HepG2 (cell line): ENCODE measurements at regions not wholly inside any gene's neighbourhood (a gene's known extent, or its start where the extent isn't known, plus 50 kb on each side); places are given as distances from the start of the nearest gene placed in this dataset.

Experiments
- ATAC-seq: fragments of 200-7000 bp; cut with Tn5 transposase; 3 replicates; pipeline ENCODE4 v1.9.1; 2020; ENCODE audit warnings: mild to moderate bottlenecking, moderate library complexity
- BruUV-seq: library from RNA; stranded (reverse); fragments of 400-500 nt; replicated peaks from 2 replicates; lab custom pipeline; 2021; lab: Mats Ljungman, UMichigan
- CTCF ChIA-PET: fragments of 300-600 bp; formaldehyde crosslinking; extraction: SDS; loops from one replicate; lab custom pipeline; 2021; ENCODE audit warnings: low total read pairs, inconsistent platforms, low intra/inter-chr PET ratio; lab: Yijun Ruan, JAX
- POLR2A ChIA-PET: fragments of 350-600 bp; sonication (Branson Sonifier 250); formaldehyde crosslinking; loops from one replicate; lab custom pipeline; 2020; ENCODE audit warnings: antibody characterized with exemption, inconsistent platforms; lab: Yijun Ruan, JAX
- DNase-seq: peaks from one replicate; pipeline ENCODE4 v3.0.0-alpha.2; 2015; ENCODE audit warnings: low spot score
- FAIRE-seq: peaks from 3 replicates; lab custom pipeline; 2011; peaks lifted over from hg19 to GRCh38; lab: Jason Lieb, UNC
- H2AFZ ChIP-seq: one replicate; pipeline ENCODE4 v1.6.1; 2011; ENCODE audit warnings: low read length, inconsistent platforms
- H3K27ac ChIP-seq: fragments of 300-600 bp; 3 replicates; pipeline ENCODE4 v1.8.0; 2011; ENCODE audit warnings: mixed run types, mild to moderate bottlenecking, mixed read lengths, low read length, inconsistent platforms; ENCODE audit not compliant: insufficient read depth; ENCODE audit errors: extremely low read length
- H3K27me3 ChIP-seq, 2 experiments: fragments of 200-600 bp in 1 of 2; 2 replicates in 1 of 2; 3 replicates in 1 of 2; pipeline versions ENCODE4 v1.6.0 to v1.8.0; 2011; ENCODE audit warnings: low read length in 2 of 2, mild to moderate bottlenecking in 2 of 2, moderate library complexity in 2 of 2, inconsistent platforms in 1 of 2; ENCODE audit not compliant: insufficient read depth in 2 of 2, control insufficient read depth in 1 of 2
- H3K36me3 ChIP-seq, 2 experiments: fragments of 200-600 bp in 1 of 2; replicated peaks in 1 of 2; 2 replicates in 1 of 2; 3 replicates in 1 of 2; pipeline versions ENCODE4 v1.5.1 to v1.8.0; 2011; ENCODE audit warnings: low read length in 2 of 2, inconsistent platforms in 1 of 2; ENCODE audit not compliant: insufficient read depth in 2 of 2, control insufficient read depth in 1 of 2
- H3K4me1 ChIP-seq: 2 replicates; pipeline ENCODE4 v1.5.1; 2012; ENCODE audit warnings: low read length, inconsistent platforms; ENCODE audit not compliant: insufficient read depth
- H3K4me2 ChIP-seq: 2 replicates; pipeline ENCODE4 v1.6.0; 2011; ENCODE audit warnings: low read depth, low read length, inconsistent platforms
- H3K4me3 ChIP-seq, 3 experiments: fragments of 200-600 bp in 1 of 3; sonication (generic), shearing (Covaris generic) in 1 of 3; replicated peaks in 1 of 3; 2 replicates each; pipeline ENCODE4 v1.5.1; 2011 to 2016; ENCODE audit warnings: low read length in 3 of 3, inconsistent platforms in 2 of 3, low read depth in 2 of 3, mild to moderate bottlenecking in 2 of 3, control low read depth in 1 of 3, mixed read lengths in 1 of 3; ENCODE audit not compliant: insufficient read depth in 1 of 3
- H3K79me2 ChIP-seq: one replicate; pipeline ENCODE4 v1.6.1; 2011; ENCODE audit warnings: low read length, inconsistent platforms; ENCODE audit not compliant: insufficient read depth
- H3K9ac ChIP-seq: 2 replicates; pipeline ENCODE4 v1.6.0; 2011; ENCODE audit warnings: mild to moderate bottlenecking, low read depth, low read length, inconsistent platforms; ENCODE audit not compliant: insufficient read depth
- H3K9me3 ChIP-seq: 2 replicates; pipeline ENCODE4 v1.5.1; 2012; ENCODE audit warnings: mild to moderate bottlenecking, low read length
- H4K20me1 ChIP-seq: 2 replicates; pipeline ENCODE4 v1.6.0; 2011; ENCODE audit warnings: inconsistent platforms, mild to moderate bottlenecking, low read length, moderate library complexity; ENCODE audit not compliant: insufficient read depth
- EEA1 ChIP-seq: sonication (generic); formaldehyde crosslinking; IDR thresholded peaks from 2 replicates; pipeline ENCODE4 v1.5.1; 2020; ENCODE audit warnings: mild to moderate bottlenecking, missing genetic modification reagents, borderline replicate concordance
- WGBS: methylation state at CpG from one replicate; pipeline ENCODE4 v1.1.6; 2017; ENCODE audit warnings: low lambda C conversion rate; 5-methylcytosine and 5-hydroxymethylcytosine counted together
- in situ Hi-C: cut with HindIII; loops from 2 replicates; pipeline ENCODE4 v1.10.0; 2017; ENCODE audit warnings: low pct_unique_long_range_greater_than_20kb; ENCODE audit not compliant: extremely low pct_ligation_motif_present
- intact Hi-C: fragments of 100-400 bp; cut with micrococcal nuclease; formaldehyde crosslinking; loops from one replicate; pipeline ENCODE4 v1.10.0; 2022; ENCODE audit not compliant: unreplicated experiment
- TF ChIP-seq, protein P1 (sequence below), 2 experiments: sonication (generic) in 1 of 2; formaldehyde crosslinking in 1 of 2; IDR thresholded peaks; 2 replicates each; pipeline versions ENCODE4 v1.4.0 to v1.6.1; 2018 to 2020; ENCODE audit warnings: missing genetic modification reagents in 2 of 2, borderline replicate concordance in 1 of 2, low read depth in 1 of 2, mild to moderate bottlenecking in 1 of 2, missing biosample characterization in 1 of 2
- TF ChIP-seq, protein P2 (sequence below): sonication (generic); formaldehyde crosslinking; IDR thresholded peaks from 2 replicates; pipeline ENCODE4 v1.4.0; 2020; ENCODE audit warnings: missing genetic modification reagents
- TF ChIP-seq, protein P3 (sequence below): IDR thresholded peaks from 2 replicates; pipeline ENCODE4 v1.6.1; 2016; ENCODE audit warnings: low read depth

DNA sequence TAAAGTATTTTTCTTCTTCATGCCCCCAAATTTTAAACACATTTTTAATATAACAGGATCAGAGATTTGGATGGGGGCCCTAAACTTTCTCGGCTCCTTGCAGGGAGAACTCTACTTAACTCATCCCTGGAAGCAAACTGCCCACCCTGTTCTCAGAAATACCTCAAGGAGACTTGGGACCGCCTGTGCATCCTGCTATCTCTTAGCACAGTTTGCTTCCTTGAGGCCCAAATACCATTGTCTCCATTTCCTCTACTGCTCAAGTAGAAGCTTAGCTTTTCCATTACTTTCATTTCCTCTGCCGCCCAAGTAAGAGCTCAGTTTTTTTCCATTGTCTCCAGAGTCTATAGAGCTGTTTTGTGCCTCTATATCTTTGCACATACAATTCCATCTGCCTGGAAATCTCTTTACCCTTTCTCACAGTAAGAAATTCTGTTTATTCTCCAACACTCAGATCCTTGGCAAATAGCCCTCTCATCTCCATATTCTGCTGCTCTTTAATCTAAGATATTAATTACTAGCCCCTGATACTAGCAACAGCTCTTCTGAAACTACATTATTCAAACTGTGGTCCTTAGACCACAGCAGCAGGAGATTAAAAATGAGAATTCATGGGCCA lies 137.8 kb downstream of the CEMIP2 start (continued):
- TF ChIP-seq, protein P1, sequence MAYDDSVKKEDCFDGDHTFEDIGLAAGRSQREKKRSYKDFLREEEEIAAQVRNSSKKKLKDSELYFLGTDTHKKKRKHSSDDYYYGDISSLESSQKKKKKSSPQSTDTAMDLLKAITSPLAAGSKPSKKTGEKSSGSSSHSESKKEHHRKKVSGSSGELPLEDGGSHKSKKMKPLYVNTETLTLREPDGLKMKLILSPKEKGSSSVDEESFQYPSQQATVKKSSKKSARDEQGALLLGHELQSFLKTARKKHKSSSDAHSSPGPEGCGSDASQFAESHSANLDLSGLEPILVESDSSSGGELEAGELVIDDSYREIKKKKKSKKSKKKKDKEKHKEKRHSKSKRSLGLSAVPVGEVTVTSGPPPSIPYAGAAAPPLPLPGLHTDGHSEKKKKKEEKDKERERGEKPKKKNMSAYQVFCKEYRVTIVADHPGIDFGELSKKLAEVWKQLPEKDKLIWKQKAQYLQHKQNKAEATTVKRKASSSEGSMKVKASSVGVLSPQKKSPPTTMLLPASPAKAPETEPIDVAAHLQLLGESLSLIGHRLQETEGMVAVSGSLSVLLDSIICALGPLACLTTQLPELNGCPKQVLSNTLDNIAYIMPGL (CRISPR knock-in tag; IDR thresholded peaks at IDR 0.05; ENCODE audit: borderline replicate concordance in 1 of 2, low read depth in 1 of 2) = no peak
- no peak for TF ChIP-seq EEA1
- TF ChIP-seq, protein P2, sequence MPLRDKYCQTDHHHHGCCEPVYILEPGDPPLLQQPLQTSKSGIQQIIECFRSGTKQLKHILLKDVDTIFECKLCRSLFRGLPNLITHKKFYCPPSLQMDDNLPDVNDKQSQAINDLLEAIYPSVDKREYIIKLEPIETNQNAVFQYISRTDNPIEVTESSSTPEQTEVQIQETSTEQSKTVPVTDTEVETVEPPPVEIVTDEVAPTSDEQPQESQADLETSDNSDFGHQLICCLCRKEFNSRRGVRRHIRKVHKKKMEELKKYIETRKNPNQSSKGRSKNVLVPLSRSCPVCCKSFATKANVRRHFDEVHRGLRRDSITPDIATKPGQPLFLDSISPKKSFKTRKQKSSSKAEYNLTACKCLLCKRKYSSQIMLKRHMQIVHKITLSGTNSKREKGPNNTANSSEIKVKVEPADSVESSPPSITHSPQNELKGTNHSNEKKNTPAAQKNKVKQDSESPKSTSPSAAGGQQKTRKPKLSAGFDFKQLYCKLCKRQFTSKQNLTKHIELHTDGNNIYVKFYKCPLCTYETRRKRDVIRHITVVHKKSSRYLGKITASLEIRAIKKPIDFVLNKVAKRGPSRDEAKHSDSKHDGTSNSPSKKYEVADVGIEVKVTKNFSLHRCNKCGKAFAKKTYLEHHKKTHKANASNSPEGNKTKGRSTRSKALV (CRISPR knock-in tag) = no peak

DNA sequence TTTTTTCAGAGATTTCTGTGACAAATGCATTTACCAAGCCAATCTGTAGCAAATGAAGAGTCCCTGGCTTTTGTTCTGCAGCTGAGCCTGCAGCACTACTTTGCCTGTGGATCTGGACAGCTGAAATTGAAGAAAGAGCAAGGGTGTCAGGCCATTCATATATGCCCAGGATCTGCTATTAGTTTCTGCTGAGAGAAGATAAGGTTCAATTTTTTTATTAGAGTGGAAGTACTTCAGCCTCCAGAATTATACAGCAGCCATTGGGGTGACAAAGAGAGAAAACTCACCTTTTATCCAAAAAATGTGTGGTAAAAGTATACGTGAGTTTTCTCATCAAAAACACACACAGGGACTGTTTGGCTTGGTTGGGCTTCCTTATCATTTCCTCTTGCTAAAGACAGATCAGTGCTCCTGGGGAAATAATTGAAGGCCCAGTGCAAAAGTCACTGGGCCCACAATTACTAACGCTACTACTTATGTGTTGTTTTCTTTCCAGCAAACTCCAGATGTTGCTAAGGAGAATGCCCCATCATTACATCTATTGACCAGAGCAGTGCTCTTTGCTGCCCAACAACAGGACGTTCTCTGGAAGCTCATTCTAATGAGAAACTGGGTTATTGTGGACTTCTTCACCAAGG lies 138.6 kb downstream of the CEMIP2 start:
- no peaks in the 10 kb centered on the region for H4K20me1 ChIP-seq
- peak overlapping the region; percentile 14; the same call in 1 of the 2 replicates for H3K4me2 ChIP-seq
- no TSS peak for BruUV-seq
- in situ Hi-C loops = no loop called here
- no peaks in the 10 kb centered on the region for H3K36me3 ChIP-seq
- H3K27me3 ChIP-seq = no peaks in the 10 kb centered on the region
- 16% methylated on average over 3 of the region's 3 CpGs for WGBS
- no peak for DNase-seq
- no peak overlapping the region for H3K4me3 ChIP-seq
- POLR2A ChIA-PET = no interaction called here
- no peak overlapping the region for H2AFZ ChIP-seq
- H3K79me2 ChIP-seq = no peaks in the 10 kb centered on the region
- TF ChIP-seq, protein P3, sequence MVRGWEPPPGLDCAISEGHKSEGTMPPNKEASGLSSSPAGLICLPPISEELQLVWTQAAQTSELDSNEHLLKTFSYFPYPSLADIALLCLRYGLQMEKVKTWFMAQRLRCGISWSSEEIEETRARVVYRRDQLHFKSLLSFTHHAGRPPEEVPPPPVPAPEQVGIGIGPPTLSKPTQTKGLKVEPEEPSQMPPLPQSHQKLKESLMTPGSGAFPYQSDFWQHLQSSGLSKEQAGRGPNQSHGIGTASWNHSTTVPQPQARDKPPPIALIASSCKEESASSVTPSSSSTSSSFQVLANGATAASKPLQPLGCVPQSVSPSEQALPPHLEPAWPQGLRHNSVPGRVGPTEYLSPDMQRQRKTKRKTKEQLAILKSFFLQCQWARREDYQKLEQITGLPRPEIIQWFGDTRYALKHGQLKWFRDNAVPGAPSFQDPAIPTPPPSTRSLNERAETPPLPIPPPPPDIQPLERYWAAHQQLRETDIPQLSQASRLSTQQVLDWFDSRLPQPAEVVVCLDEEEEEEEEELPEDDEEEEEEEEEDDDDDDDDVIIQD = no peak
- no peak for FAIRE-seq
- H3K27ac ChIP-seq = no peak overlapping the region
- H3K4me1 ChIP-seq = peaks cover 42% of the 10 kb centered on the region
- H3K9me3 ChIP-seq = no peaks in the 10 kb centered on the region
- H3K9ac ChIP-seq = no peak overlapping the region
- intact Hi-C loops = no loop called here
- CTCF ChIA-PET = no interaction called here
- no peak; the same call in 2 of the 3 replicates for ATAC-seq
